ENCODE measurements at regions not wholly inside any gene's neighbourhood (a gene's known extent, or its start where the extent isn't known, plus 50 kb on each side); places are given as distances from the start of the nearest gene placed in this dataset.

GRCh38 chr11:21933095-21933494 lies 259.8 kb upstream of the ANO5 start:
- TF ChIP-seq CTCF (IDR thresholded peaks at IDR 0.05), result peak; percentile 24 to 70 (median 54)
- no peak for TF ChIP-seq POLR2A (IDR thresholded peaks at IDR 0.05)

Measured in body of pancreas (tissue), 4 donors.